Hepatocyte (in vitro differentiated cells): ENCODE measurements at regions not wholly inside any gene's neighbourhood (a gene's known extent, or its start where the extent isn't known, plus 50 kb on each side); places are given as distances from the start of the nearest gene placed in this dataset.

Source experiments
- EZH2 ChIP-seq: fragments of 200-600 bp; sonication (generic); IDR thresholded peaks from 2 replicates; pipeline ENCODE4 v1.6.1; 2016; ENCODE audit warnings: antibody characterized with exemption, mild to moderate bottlenecking, borderline replicate concordance
- TF ChIP-seq, protein P1 (sequence below): fragments of 200-600 bp; sonication (generic); IDR thresholded peaks from 2 replicates; pipeline ENCODE4 v1.5.1; 2016; ENCODE audit warnings: antibody characterized with exemption, mild to moderate bottlenecking; ENCODE audit not compliant: poor library complexity

GRCh38 chr20:60870040-60870439, 382.0 kb upstream of the CDH4 start:
- TF ChIP-seq, protein P1, sequence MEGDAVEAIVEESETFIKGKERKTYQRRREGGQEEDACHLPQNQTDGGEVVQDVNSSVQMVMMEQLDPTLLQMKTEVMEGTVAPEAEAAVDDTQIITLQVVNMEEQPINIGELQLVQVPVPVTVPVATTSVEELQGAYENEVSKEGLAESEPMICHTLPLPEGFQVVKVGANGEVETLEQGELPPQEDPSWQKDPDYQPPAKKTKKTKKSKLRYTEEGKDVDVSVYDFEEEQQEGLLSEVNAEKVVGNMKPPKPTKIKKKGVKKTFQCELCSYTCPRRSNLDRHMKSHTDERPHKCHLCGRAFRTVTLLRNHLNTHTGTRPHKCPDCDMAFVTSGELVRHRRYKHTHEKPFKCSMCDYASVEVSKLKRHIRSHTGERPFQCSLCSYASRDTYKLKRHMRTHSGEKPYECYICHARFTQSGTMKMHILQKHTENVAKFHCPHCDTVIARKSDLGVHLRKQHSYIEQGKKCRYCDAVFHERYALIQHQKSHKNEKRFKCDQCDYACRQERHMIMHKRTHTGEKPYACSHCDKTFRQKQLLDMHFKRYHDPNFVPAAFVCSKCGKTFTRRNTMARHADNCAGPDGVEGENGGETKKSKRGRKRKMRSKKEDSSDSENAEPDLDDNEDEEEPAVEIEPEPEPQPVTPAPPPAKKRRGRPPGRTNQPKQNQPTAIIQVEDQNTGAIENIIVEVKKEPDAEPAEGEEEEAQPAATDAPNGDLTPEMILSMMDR: no peak
- TF ChIP-seq EZH2: no peak
